ENCODE measurements at regions not wholly inside any gene's neighbourhood (a gene's known extent, or its start where the extent isn't known, plus 50 kb on each side); places are given as distances from the start of the nearest gene placed in this dataset.

GRCh38 chr20:57996465-57996864, 232.0 kb downstream of the ANKRD60 start:
- H3K27me3 ChIP-seq (ENCODE audit: control insufficient read depth, insufficient read depth, low read length): no peaks in the 10 kb centered on the region
- H3K4me1 ChIP-seq (ENCODE audit: control insufficient read depth in 2 of 3, insufficient read depth in 2 of 3, low read depth in 1 of 3, low read length in 3 of 3): no peaks in the 10 kb centered on the region
- intact Hi-C loops (cut with DNase I): no loop called here
- H3K9ac ChIP-seq (ENCODE audit: low read length in 3 of 3): no peak overlapping the region
- no peak for TF ChIP-seq CTCF (IDR thresholded peaks at IDR 0.05; ENCODE audit: borderline replicate concordance, extremely low read depth, insufficient read depth)
- H3K9me3 ChIP-seq (ENCODE audit: control insufficient read depth in 2 of 3, insufficient read depth in 1 of 3, low read length in 3 of 3): no peaks in the 10 kb centered on the region
- no peak overlapping the region for H3K27ac ChIP-seq (ENCODE audit: low read depth in 2 of 2, low read length in 2 of 2)
- no peaks in the 10 kb centered on the region for H3K36me3 ChIP-seq (ENCODE audit: control insufficient read depth in 2 of 3, insufficient read depth in 3 of 3, low read length in 3 of 3)
- H3K4me3 ChIP-seq (ENCODE audit: low read length in 3 of 3): no peak overlapping the region
- FAIRE-seq (no peak), DNase-seq (no peak)

- Histone ChIP-seq H3K36me3 (ENCODE audit: control insufficient read depth in 2 of 3, insufficient read depth in 3 of 3, low read length in 3 of 3) (no peaks in the 10 kb centered on the region), H3K4me3 (ENCODE audit: low read length in 3 of 3) (no peak overlapping the region), H3K9ac (ENCODE audit: low read length in 3 of 3) (no peak overlapping the region), H3K9me3 (ENCODE audit: control insufficient read depth in 2 of 3, insufficient read depth in 1 of 3, low read length in 3 of 3) (no peaks in the 10 kb centered on the region), H3K4me1 (ENCODE audit: control insufficient read depth in 2 of 3, insufficient read depth in 2 of 3, low read depth in 1 of 3, low read length in 3 of 3) (no peaks in the 10 kb centered on the region), H3K27ac (ENCODE audit: low read depth in 2 of 2, low read length in 2 of 2) (no peak overlapping the region), H3K27me3 (ENCODE audit: control insufficient read depth, insufficient read depth, low read length) (no peaks in the 10 kb centered on the region)
- TF ChIP-seq CTCF (IDR thresholded peaks at IDR 0.05; ENCODE audit: borderline replicate concordance, extremely low read depth, insufficient read depth): no peak
- intact Hi-C loops (cut with DNase I): no loop called here
- FAIRE-seq: no peak
- no peak for DNase-seq
Measured at GRCh38 chr20:57995381-57995977, 233.0 kb downstream of the ANKRD60 start.

GRCh38 chr20:57993716-57994431, 234.6 kb downstream of the ANKRD60 start:
- no peak overlapping the region for H3K4me3 ChIP-seq (ENCODE audit: low read length in 3 of 3)
- no peak overlapping the region for H3K27ac ChIP-seq (ENCODE audit: low read depth in 2 of 2, low read length in 2 of 2)
- no peaks in the 10 kb centered on the region for H3K36me3 ChIP-seq (ENCODE audit: control insufficient read depth in 2 of 3, insufficient read depth in 3 of 3, low read length in 3 of 3)
- no peaks in the 10 kb centered on the region for H3K27me3 ChIP-seq (ENCODE audit: control insufficient read depth, insufficient read depth, low read length)
- peak in 2 of 5 donors; percentile 28 for DNase-seq
- FAIRE-seq: no peak
- H3K4me1 ChIP-seq (ENCODE audit: control insufficient read depth in 2 of 3, insufficient read depth in 2 of 3, low read depth in 1 of 3, low read length in 3 of 3): no peaks in the 10 kb centered on the region
- intact Hi-C loops (cut with DNase I): no loop called here
- H3K9ac ChIP-seq (ENCODE audit: low read length in 3 of 3): no peak overlapping the region
- no peaks in the 10 kb centered on the region for H3K9me3 ChIP-seq (ENCODE audit: control insufficient read depth in 2 of 3, insufficient read depth in 1 of 3, low read length in 3 of 3)
- no peak for TF ChIP-seq CTCF (IDR thresholded peaks at IDR 0.05; ENCODE audit: borderline replicate concordance, extremely low read depth, insufficient read depth)

Measured in kidney (tissue), 13 donors.